ENCODE measurements at regions not wholly inside any gene's neighbourhood (a gene's known extent, or its start where the extent isn't known, plus 50 kb on each side); places are given as distances from the start of the nearest gene placed in this dataset.

GRCh38 chr16:5870886-5871691 lies 773.5 kb upstream of the EEF2KMT start:
- Histone ChIP-seq H3K4me1 (ENCODE audit: insufficient read depth, low read length) (no peaks in the 10 kb centered on the region), H3K9ac (ENCODE audit: insufficient read depth, low read depth, low read length) (no peak overlapping the region), H3K27me3 (ENCODE audit: control insufficient read depth in 1 of 2, insufficient read depth in 2 of 2, low read length in 2 of 2) (no peaks in the 10 kb centered on the region; a peak in 1 of 5 replicates), H4K20me1 (ENCODE audit: insufficient read depth, low read length) (no peaks in the 10 kb centered on the region), H3K4me2 (ENCODE audit: low read depth, low read length) (no peak overlapping the region), H3K9me3 (ENCODE audit: low read length) (no peaks in the 10 kb centered on the region), H3K4me3 (replicated peaks in 1 of 3; ENCODE audit: insufficient read depth in 1 of 3, low read depth in 2 of 3, low read length in 3 of 3) (no peak overlapping the region), H3K36me3 (replicated peaks in 1 of 2; ENCODE audit: control insufficient read depth in 1 of 2, insufficient read depth in 2 of 2, low read length in 2 of 2) (no peaks in the 10 kb centered on the region), H3K27ac (ENCODE audit: extremely low read length, insufficient read depth, low read length) (no peak overlapping the region), H2AFZ (ENCODE audit: low read length) (no peak overlapping the region), H3K79me2 (ENCODE audit: insufficient read depth, low read length) (no peaks in the 10 kb centered on the region)
- ATAC-seq: no peak
- intact Hi-C loops (cut with micrococcal nuclease; ENCODE audit: unreplicated experiment) (no loop called here), in situ Hi-C loops (cut with HindIII; ENCODE audit: extremely low pct_ligation_motif_present, low pct_unique_long_range_greater_than_20kb) (no loop called here)
- POLR2A ChIA-PET: no interaction called here
- no peak for DNase-seq (ENCODE audit: low spot score)
- FAIRE-seq: no peak
- TF ChIP-seq ZNF646 (CRISPR knock-in tag; IDR thresholded peaks at IDR 0.05) (no peak), CCDC6 (CRISPR knock-in tag; IDR thresholded peaks at IDR 0.05) (no peak), NFKBIZ (CRISPR knock-in tag; IDR thresholded peaks at IDR 0.05) (no peak), ZNF737 (CRISPR knock-in tag; IDR thresholded peaks at IDR 0.05; ENCODE audit: borderline replicate concordance) (no peak), ZNF232 (CRISPR knock-in tag; IDR thresholded peaks at IDR 0.05; ENCODE audit: borderline replicate concordance) (no peak), BCLAF1 (IDR thresholded peaks at IDR 0.05) (no peak), PAF1 (CRISPR knock-in tag; IDR thresholded peaks at IDR 0.05) (no peak), ZMAT3 (CRISPR knock-in tag; conservative IDR thresholded peaks at IDR 0.05) (no peak), SATB2 (CRISPR knock-in tag; IDR thresholded peaks at IDR 0.05) (no peak)
- TF ChIP-seq, protein P1, sequence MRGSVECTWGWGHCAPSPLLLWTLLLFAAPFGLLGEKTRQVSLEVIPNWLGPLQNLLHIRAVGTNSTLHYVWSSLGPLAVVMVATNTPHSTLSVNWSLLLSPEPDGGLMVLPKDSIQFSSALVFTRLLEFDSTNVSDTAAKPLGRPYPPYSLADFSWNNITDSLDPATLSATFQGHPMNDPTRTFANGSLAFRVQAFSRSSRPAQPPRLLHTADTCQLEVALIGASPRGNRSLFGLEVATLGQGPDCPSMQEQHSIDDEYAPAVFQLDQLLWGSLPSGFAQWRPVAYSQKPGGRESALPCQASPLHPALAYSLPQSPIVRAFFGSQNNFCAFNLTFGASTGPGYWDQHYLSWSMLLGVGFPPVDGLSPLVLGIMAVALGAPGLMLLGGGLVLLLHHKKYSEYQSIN (CRISPR knock-in tag; IDR thresholded peaks at IDR 0.05; ENCODE audit: borderline replicate concordance): no peak
- no TSS peak for BruUV-seq (replicated peaks)
- whole genome bisulfite sequencing (ENCODE audit: low lambda C conversion rate): 7% methylated on average over 11 of the region's 11 CpGs
- CTCF ChIA-PET (ENCODE audit: low intra/inter-chr PET ratio, low total read pairs): no interaction called here

Data from HepG2 (cell line).